IPS-20b (cell line): ENCODE measurements at regions not wholly inside any gene's neighbourhood (a gene's known extent, or its start where the extent isn't known, plus 50 kb on each side); places are given as distances from the start of the nearest gene placed in this dataset.

Experiments used
- H3K27ac ChIP-seq: one replicate; pipeline ENCODE4 v1.5.1; 2013; ENCODE audit warnings: low read length
- H3K27me3 ChIP-seq: 2 replicates; pipeline ENCODE4 v1.6.1; 2013; ENCODE audit warnings: mild to moderate bottlenecking, low read length, inconsistent platforms; ENCODE audit not compliant: insufficient read depth
- H3K36me3 ChIP-seq: 2 replicates; pipeline ENCODE4 v1.6.1; 2013; ENCODE audit warnings: low read depth, mild to moderate bottlenecking, inconsistent platforms, low read length, moderate library complexity; ENCODE audit not compliant: insufficient read depth
- H3K4me1 ChIP-seq: 2 replicates; pipeline ENCODE4 v1.6.1; 2013; ENCODE audit warnings: mild to moderate bottlenecking, control low read depth, inconsistent platforms, low read length, moderate library complexity; ENCODE audit not compliant: insufficient read depth
- H3K4me3 ChIP-seq: 2 replicates; pipeline ENCODE4 v1.5.1; 2013; ENCODE audit warnings: mild to moderate bottlenecking, low read length, inconsistent platforms
- H3K9ac ChIP-seq: 2 replicates; pipeline ENCODE4 v1.6.1; 2013; ENCODE audit warnings: low read depth, mild to moderate bottlenecking, inconsistent platforms, low read length, moderate library complexity
- H3K9me3 ChIP-seq: 2 replicates; pipeline ENCODE4 v1.6.1; 2013; ENCODE audit warnings: mild to moderate bottlenecking, low read depth, low read length, inconsistent platforms; ENCODE audit not compliant: insufficient read depth

DNA sequence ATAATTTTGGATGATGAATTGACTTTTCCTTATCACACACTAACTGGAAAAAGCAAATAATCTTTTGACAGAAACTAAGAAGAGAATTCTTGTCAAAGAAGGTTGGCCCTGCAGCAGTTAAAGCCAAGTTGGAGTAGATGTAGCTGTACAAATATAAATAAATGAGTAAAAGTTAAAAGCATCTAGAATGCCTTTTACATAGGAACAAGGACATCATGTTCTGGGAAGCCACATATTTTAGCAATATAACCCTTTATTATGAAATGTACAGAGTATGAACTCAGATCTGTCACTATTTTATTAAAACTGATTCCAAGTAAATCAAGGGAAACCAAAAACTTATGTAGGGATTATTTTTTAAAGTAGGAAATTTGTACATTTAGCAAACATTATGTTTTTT, 269.4 kb upstream of the FAT4 start:
- Histone ChIP-seq H3K9me3 (no peaks in the 10 kb centered on the region), H3K4me3 (no peak overlapping the region), H3K9ac (no peak overlapping the region), H3K27ac (no peak overlapping the region), H3K4me1 (no peaks in the 10 kb centered on the region), H3K27me3 (no peaks in the 10 kb centered on the region), H3K36me3 (no peaks in the 10 kb centered on the region)

DNA sequence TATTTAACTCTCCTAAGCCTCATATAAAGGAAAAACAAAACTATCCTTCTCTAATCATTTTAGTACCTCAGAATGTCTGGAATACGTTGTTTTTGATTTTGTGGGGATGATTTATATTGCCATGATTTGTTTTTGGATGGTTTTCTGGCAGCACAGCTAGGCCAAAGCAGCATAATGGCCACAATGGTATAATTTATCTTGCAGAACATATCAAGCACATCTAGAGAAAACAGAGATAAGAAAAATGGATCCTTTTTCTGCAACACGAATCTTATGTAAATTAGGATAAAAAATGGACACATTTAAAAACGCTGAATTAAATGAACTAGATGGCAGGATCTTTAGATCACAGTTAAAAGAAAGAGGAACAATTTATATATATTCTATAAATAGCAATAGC, 269.9 kb upstream of the FAT4 start:
- Histone ChIP-seq H3K27me3 (no peaks in the 10 kb centered on the region), H3K9ac (no peak overlapping the region), H3K36me3 (no peaks in the 10 kb centered on the region), H3K4me1 (no peaks in the 10 kb centered on the region), H3K27ac (no peak overlapping the region), H3K4me3 (no peak overlapping the region), H3K9me3 (no peaks in the 10 kb centered on the region)

DNA sequence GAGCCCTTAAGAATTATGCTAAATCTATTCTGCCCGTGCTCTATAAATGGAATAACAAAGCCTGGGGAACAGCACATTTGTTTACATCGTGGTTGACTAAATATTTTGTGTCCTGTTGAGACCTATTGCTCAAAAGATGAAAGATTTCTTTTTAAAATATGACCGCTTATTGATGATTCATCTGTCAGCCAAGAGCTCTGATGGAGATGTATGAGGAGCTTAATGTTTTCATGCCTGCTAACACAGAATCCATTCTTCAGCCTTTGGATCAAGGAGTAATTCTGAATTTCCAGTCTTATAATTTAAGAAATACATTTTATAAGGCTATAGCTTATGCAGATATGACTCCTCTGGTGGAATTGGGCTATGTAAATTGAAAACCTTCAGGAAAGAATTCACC, 271.3 kb upstream of the FAT4 start:
- no peaks in the 10 kb centered on the region for H3K27me3 ChIP-seq
- no peak overlapping the region for H3K9ac ChIP-seq
- H3K4me3 ChIP-seq, result no peak overlapping the region
- H3K36me3 ChIP-seq, result no peaks in the 10 kb centered on the region
- no peaks in the 10 kb centered on the region for H3K4me1 ChIP-seq
- no peaks in the 10 kb centered on the region for H3K9me3 ChIP-seq
- no peak overlapping the region for H3K27ac ChIP-seq

DNA sequence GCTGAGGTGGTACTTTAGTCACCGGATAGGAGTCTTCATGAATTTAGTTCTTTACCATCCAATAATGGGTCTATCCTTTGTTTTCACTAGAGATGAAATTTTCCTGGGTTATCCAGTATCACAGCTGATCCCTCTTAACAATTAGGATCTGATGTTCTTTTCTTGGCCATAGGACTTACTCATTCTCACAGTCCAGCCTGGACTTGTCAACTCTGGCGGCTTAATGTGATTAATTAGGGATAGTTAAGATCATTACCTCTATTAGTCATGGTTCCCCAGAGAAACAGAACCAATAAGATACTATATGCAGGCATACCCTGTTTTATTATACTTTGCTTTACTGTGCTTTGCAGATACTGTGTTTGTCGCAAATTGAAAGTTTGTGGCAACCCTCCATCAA, 272.7 kb upstream of the FAT4 start:
- H3K27me3 ChIP-seq, result no peaks in the 10 kb centered on the region
- H3K4me1 ChIP-seq, result no peaks in the 10 kb centered on the region
- H3K36me3 ChIP-seq, result no peaks in the 10 kb centered on the region
- H3K9me3 ChIP-seq, result no peaks in the 10 kb centered on the region
- no peak overlapping the region for H3K9ac ChIP-seq
- H3K27ac ChIP-seq, result no peak overlapping the region
- H3K4me3 ChIP-seq, result no peak overlapping the region

DNA sequence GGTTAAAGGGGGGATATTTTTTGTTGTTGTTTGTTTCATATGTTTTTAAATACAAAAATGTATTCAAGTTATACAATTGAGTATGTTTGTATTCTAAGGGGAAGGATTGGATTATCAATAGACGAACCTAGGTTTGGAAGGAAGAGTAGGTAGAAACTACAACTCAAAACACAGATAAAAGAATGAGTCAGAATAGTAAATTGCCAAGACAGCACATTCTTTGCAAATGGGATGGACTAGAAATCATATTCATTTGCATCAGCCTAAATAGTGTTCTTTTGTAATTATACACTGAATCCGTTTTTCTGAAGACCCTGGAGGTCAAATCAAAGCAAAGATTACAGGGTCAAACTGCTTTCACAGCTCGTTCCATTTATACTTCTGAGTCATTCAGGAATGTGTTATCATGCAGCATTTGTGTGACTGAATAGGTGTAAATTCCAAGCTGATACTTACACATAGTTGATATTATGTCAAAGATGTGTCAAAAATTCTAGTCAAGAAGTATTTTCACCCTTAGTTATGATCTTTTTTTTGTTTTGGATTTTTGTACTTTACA, 273.3 kb upstream of the FAT4 start:
- Histone ChIP-seq H3K36me3 (no peaks in the 10 kb centered on the region), H3K4me3 (no peak overlapping the region), H3K9me3 (no peaks in the 10 kb centered on the region), H3K4me1 (no peaks in the 10 kb centered on the region), H3K27me3 (no peaks in the 10 kb centered on the region), H3K27ac (no peak overlapping the region), H3K9ac (no peak overlapping the region)

DNA sequence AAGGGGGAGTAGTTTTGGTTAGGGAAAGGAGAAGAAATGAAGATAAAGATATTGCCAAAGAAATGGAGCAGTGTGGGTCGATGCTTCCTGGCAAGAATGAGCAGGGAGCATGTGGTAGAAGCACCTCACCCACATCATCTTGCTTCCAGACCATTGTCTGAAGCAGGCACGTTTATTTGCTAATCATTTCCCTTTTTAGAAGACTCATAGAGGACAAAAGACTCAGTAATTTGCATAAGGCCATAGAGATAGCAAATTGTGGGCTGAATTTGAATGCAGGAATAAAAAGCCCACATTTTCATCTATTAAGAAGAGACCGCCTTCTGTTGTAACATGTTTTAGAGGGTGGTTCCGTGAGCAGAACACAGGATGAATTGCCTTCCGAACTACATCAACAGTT, 275.2 kb upstream of the FAT4 start:
- Histone ChIP-seq H3K27me3 (no peaks in the 10 kb centered on the region), H3K4me3 (no peak overlapping the region), H3K27ac (no peak overlapping the region), H3K9me3 (no peaks in the 10 kb centered on the region), H3K9ac (no peak overlapping the region), H3K36me3 (no peaks in the 10 kb centered on the region), H3K4me1 (no peaks in the 10 kb centered on the region)

DNA sequence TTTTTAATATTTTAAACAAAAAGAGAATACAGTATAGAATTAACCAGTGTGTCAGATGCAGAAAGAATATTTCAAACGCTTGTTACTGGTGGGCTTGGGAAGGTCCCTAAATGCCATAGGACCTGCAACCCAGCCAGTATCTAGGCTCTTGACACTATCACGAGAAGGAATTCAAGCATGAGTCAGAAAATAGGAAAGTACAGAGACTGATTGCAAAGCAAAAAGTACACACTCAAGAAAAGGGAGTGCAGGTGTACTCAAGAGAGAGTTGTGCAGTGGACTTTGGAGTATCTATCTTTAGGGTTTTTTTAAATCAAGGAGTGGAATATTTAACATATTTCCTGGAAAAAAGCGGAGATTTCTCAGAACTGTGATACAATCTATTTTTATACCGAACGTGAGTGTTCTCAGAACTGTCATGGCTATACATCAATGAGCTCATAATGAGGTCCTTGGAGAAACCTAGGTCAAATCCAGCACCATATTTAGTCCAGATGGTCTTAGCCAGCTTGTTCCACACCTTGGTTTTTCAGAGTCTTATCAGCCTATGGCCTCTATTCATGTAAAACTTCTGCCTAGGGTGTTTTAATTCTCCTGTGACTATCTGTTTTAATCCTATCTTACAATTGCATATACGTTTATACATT, 291.8 kb upstream of the FAT4 start:
- Histone ChIP-seq H3K4me1 (peaks cover 19% of the 10 kb centered on the region; the same call in 1 of the 2 replicates), H3K9ac (no peak overlapping the region), H3K9me3 (peaks cover 19% of the 10 kb centered on the region), H3K27ac (no peak overlapping the region), H3K4me3 (no peak overlapping the region), H3K27me3 (no peaks in the 10 kb centered on the region), H3K36me3 (peaks cover 12% of the 10 kb centered on the region; the same call in 1 of the 2 replicates)

DNA sequence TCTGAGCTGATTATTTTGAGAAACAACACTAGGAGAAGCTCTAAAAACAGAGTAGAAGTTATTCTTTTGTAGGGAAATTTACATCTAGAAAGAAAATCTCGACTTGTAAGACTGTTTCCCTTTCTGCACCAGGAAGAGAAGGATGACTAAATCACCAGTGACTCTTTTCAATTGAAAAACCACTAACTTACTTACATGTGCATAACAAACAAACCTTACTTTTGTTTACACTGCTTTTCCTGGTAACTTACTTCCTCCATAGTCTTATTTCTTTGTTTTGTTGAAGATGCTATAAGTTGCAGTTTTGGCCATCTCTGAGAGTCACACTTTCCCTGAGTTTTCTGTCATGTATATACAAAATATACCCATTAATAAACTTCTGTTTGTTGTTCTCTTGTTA, 293.6 kb upstream of the FAT4 start:
- no peaks in the 10 kb centered on the region for H3K27me3 ChIP-seq
- peaks cover 19% of the 10 kb centered on the region; the same call in 1 of the 2 replicates for H3K4me1 ChIP-seq
- no peak overlapping the region for H3K27ac ChIP-seq
- peaks cover 17% of the 10 kb centered on the region for H3K9me3 ChIP-seq
- peaks cover 12% of the 10 kb centered on the region; the same call in 1 of the 2 replicates for H3K36me3 ChIP-seq
- H3K4me3 ChIP-seq, result 0 out of 2 replicates have a peak overlapping the region, but pooled peaks have one; percentile 21
- peak overlapping the region; percentile 33; the same call in 1 of the 2 replicates for H3K9ac ChIP-seq

DNA sequence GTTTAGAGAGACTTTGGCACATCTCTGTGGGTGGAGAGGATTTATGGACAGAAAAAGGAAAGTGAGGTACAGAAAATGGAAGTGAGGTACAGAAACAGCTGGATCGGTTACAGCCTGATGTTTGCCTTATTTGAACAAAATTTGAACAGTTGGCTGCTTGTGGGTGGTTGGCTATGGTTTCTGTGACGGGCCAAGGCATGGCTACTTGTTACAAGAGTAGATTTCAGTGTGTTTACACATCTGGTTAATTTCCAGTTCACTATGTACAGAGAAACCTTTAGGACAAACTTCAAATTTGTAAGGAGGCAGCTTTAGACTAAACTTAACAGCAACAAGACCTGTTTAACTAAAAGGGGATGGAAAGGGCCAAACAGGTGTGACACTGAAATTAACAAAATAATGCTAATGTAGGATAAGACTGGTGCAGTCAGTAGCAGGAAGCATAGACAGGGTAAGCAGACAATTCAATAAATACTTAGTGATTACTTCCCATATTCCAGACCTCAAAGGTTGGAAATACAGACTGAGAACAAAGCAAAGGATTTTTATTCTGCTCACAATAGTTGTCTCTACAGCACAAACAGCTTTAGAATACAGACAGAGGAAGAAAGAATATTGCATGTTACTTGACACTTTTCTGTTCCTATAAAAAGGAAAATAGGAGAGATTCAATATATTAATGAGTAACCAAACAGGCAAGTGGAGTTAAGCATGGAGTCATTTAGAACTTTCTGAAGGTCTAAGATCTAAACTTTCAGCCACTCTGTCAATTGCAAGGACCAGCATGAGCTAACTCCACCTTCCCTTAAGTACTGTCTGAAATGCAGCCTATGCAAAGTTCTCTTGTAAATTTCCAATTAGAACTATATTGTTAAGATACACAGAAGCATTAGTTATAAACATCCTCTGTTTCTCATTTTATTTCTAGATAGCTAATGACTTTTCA, 294.4 kb upstream of the FAT4 start:
- no peaks in the 10 kb centered on the region for H3K27me3 ChIP-seq
- H3K36me3 ChIP-seq, result peaks cover 12% of the 10 kb centered on the region; the same call in 1 of the 2 replicates
- peaks cover 19% of the 10 kb centered on the region; the same call in 1 of the 2 replicates for H3K4me1 ChIP-seq
- 0 out of 2 replicates have a peak overlapping the region, but pooled peaks have one; percentile 21 for H3K4me3 ChIP-seq
- peak overlapping the region; percentile 33; the same call in 1 of the 2 replicates for H3K9ac ChIP-seq
- no peak overlapping the region for H3K27ac ChIP-seq
- H3K9me3 ChIP-seq, result peaks cover 17% of the 10 kb centered on the region

DNA sequence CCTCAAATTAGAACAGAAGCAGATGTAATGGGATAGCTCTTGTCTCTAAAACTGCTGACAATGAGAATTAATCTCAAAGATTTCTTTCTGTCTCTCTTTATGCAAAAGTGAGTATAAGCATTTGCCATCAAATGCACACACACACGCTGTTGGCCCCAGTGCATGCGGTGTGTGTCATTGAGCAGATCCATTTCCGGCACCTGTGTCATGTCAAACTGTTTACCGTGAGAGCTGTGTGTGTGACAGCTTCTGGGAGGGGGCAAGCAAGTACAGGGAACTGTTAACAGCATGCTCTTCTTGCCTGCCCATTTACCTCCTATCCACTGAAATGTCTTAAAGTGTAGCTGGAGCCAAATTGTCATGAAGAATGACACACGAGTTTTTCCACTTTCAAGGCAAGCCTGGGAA, 297.9 kb upstream of the FAT4 start:
- H3K27me3 ChIP-seq, result no peaks in the 10 kb centered on the region
- H3K9ac ChIP-seq, result no peak overlapping the region
- H3K9me3 ChIP-seq, result peaks cover 17% of the 10 kb centered on the region
- peaks cover 12% of the 10 kb centered on the region; the same call in 1 of the 2 replicates for H3K36me3 ChIP-seq
- H3K4me1 ChIP-seq, result peaks cover 20% of the 10 kb centered on the region
- H3K4me3 ChIP-seq, result no peak overlapping the region
- no peak overlapping the region for H3K27ac ChIP-seq

DNA sequence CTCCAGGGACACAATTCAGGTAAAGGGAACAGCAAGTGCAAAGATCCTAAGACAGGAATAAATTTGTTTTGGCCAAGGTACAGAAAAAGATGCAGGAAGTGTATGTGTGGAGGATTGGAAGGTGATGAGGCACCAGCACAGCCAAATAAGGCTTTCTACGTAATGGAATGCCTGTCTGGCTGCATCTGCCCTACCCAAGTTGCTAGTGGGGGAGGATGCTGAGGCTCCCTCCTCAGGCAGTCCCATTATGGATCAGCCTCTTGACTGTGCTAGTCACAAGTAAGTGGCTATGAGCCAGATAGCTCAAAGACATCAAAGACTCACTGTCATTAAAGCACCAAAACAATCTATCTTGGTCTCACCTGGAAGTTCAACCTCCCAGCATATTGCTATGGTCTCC, 300.9 kb upstream of the FAT4 start:
- H3K4me3 ChIP-seq, result no peak overlapping the region
- no peak overlapping the region for H3K27ac ChIP-seq
- H3K9me3 ChIP-seq, result peaks cover 10% of the 10 kb centered on the region; the same call in 1 of the 2 replicates

More for the DNA sequence above, 300.9 kb upstream of the FAT4 start:
- Histone ChIP-seq H3K36me3 (peaks cover 5% of the 10 kb centered on the region; the same call in 1 of the 2 replicates), H3K27me3 (no peaks in the 10 kb centered on the region), H3K9ac (no peak overlapping the region), H3K4me1 (peaks cover 4% of the 10 kb centered on the region)
